ENCODE measurements at regions not wholly inside any gene's neighbourhood (a gene's known extent, or its start where the extent isn't known, plus 50 kb on each side); places are given as distances from the start of the nearest gene placed in this dataset.

DNA sequence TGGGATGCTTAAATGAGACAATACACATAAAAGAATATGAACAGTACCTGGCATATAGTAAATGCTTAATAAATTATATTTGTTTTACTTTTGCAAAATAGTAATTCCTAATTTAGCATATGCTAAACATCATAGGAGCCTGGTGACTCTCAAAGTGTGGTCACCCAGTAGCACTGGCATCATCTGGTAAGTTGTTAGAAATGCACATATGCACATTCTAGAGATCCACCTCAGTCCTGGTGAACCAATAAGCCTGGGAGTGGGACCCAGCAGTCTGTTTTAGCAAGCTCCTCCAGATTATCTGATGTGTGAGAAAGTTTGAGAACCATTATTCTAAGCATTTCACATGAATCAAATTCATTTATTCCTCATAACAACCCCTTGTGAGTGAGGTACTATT lies 830.4 kb downstream of the RPA4 start:
- Mint-ChIP-seq H3K9me3 (peaks cover 0 to 5% of the 10 kb centered on the region in 2 experiments; a peak in 3 of 5 replicates), H3K4me3 (no peak overlapping the region), H3K4me1 (peaks cover 0 to 7% of the 10 kb centered on the region in 2 experiments; a peak in 2 of 4 replicates), H3K27ac (no peak overlapping the region), H3K27me3 (ENCODE audit: low read depth) (no peaks in the 10 kb centered on the region), H3K36me3 (ENCODE audit: insufficient read depth in 1 of 3, low read depth in 3 of 3) (peaks cover 0 to 10% (median 0%) of the 10 kb centered on the region in 3 experiments; a peak in 5 of 7 replicates)
- H3K18ac ChIP-seq (ENCODE audit: insufficient read length, low read depth, low read length): no peak overlapping the region
- no peaks in the 10 kb centered on the region for H3K79me2 ChIP-seq (ENCODE audit: insufficient read depth, low read length)
- no peak overlapping the region for H2AK5ac ChIP-seq (ENCODE audit: insufficient read length, low read length)
- H3T11ph ChIP-seq (ENCODE audit: low read length): no peak overlapping the region
- H3K9ac ChIP-seq (ENCODE audit: extremely low read depth, insufficient read length, low read length): no peak overlapping the region
- H3K27ac ChIP-seq (ENCODE audit: insufficient read length, low read depth, low read length): no peak overlapping the region
- H2BK5ac ChIP-seq (ENCODE audit: insufficient read length, low read length): no peak overlapping the region
- H3K27me3 ChIP-seq (ENCODE audit: insufficient read depth, low read length): no peaks in the 10 kb centered on the region
- H3K14ac ChIP-seq (ENCODE audit: insufficient read depth, low read length): no peak overlapping the region
- TF ChIP-seq, protein P1, sequence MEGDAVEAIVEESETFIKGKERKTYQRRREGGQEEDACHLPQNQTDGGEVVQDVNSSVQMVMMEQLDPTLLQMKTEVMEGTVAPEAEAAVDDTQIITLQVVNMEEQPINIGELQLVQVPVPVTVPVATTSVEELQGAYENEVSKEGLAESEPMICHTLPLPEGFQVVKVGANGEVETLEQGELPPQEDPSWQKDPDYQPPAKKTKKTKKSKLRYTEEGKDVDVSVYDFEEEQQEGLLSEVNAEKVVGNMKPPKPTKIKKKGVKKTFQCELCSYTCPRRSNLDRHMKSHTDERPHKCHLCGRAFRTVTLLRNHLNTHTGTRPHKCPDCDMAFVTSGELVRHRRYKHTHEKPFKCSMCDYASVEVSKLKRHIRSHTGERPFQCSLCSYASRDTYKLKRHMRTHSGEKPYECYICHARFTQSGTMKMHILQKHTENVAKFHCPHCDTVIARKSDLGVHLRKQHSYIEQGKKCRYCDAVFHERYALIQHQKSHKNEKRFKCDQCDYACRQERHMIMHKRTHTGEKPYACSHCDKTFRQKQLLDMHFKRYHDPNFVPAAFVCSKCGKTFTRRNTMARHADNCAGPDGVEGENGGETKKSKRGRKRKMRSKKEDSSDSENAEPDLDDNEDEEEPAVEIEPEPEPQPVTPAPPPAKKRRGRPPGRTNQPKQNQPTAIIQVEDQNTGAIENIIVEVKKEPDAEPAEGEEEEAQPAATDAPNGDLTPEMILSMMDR (conservative IDR thresholded peaks at IDR 0.05): no peak
- no peak overlapping the region for H3K4me2 ChIP-seq (ENCODE audit: insufficient read depth, insufficient read length, low read length)
- no peak overlapping the region for H4K8ac ChIP-seq (replicated peaks; ENCODE audit: insufficient read length, low read depth, low read length)
- H3K4ac ChIP-seq (ENCODE audit: low read depth, low read length): no peak overlapping the region
- H4K20me1 ChIP-seq (ENCODE audit: control insufficient read depth, insufficient read depth, insufficient read length): no peaks in the 10 kb centered on the region
- H3K4me1 ChIP-seq (ENCODE audit: insufficient read depth, low read length): no peaks in the 10 kb centered on the region; the same call in 1 of the 2 replicates
- H3K9me3 ChIP-seq (ENCODE audit: control insufficient read depth, low read depth, low read length): no peaks in the 10 kb centered on the region
- H2BK20ac ChIP-seq (ENCODE audit: low read depth, low read length, poor library complexity, severe bottlenecking): no peak overlapping the region
- no peak overlapping the region for H4K91ac ChIP-seq (ENCODE audit: insufficient read length, low read depth, low read length)
- H3K79me1 ChIP-seq (ENCODE audit: insufficient read depth, low read depth, low read length, poor library complexity, severe bottlenecking): no peaks in the 10 kb centered on the region
- no peak overlapping the region for H3K23ac ChIP-seq (ENCODE audit: insufficient read length, low read depth, low read length)
- no peak overlapping the region for H4K5ac ChIP-seq (ENCODE audit: insufficient read length, low read depth, low read length)
- H3K23me2 ChIP-seq (ENCODE audit: insufficient read length, low read depth, low read length, poor library complexity, severe bottlenecking): no peaks in the 10 kb centered on the region
- H3K56ac ChIP-seq (ENCODE audit: insufficient read length, low read depth, low read length): no peak overlapping the region
- H2BK15ac ChIP-seq (ENCODE audit: low read depth, low read length): no peak overlapping the region
- no peak overlapping the region for H2BK12ac ChIP-seq (ENCODE audit: insufficient read length, low read depth, low read length)
- H2BK120ac ChIP-seq (ENCODE audit: low read depth, low read length, poor library complexity, severe bottlenecking): no peak overlapping the region
- no peak overlapping the region for H2AFZ ChIP-seq (ENCODE audit: low read length)
- DNase-seq: no peak

Measured in H9 (cell line).